HG03378 (cell line): ENCODE measurements at regions not wholly inside any gene's neighbourhood (a gene's known extent, or its start where the extent isn't known, plus 50 kb on each side); places are given as distances from the start of the nearest gene placed in this dataset.

Experiments used
- ATAC-seq: cut with Tn5 transposase; IDR thresholded peaks from one replicate; pipeline ENCODE4 v1.9.1; 2021; ENCODE audit warnings: mild to moderate bottlenecking, moderate library complexity; ENCODE audit not compliant: unreplicated experiment

- ATAC-seq = no peak
These were observed 319.0 kb downstream of the GLRX3 start for GRCh38 chr10:130455111-130455695.

GRCh38 chr10:130455791-130456190 lies 319.6 kb downstream of the GLRX3 start:
- no peak for ATAC-seq

- no peak for ATAC-seq
These were observed 320.4 kb downstream of the GLRX3 start for GRCh38 chr10:130456616-130457015.

- ATAC-seq = no peak
These were observed 322.3 kb downstream of the GLRX3 start for GRCh38 chr10:130458509-130458908.

GRCh38 chr10:130459011-130459410 lies 322.8 kb downstream of the GLRX3 start:
- ATAC-seq = no peak

- ATAC-seq = no peak
These were observed 323.8 kb downstream of the GLRX3 start for GRCh38 chr10:130459851-130460490.

- ATAC-seq = no peak
These were observed 325.4 kb downstream of the GLRX3 start for GRCh38 chr10:130461631-130462030.

- ATAC-seq = no peak
These were observed 327.1 kb downstream of the GLRX3 start for GRCh38 chr10:130463104-130463875.

GRCh38 chr10:130463876-130464364 lies 327.7 kb downstream of the GLRX3 start:
- no peak for ATAC-seq

GRCh38 chr10:130464426-130464825 lies 328.2 kb downstream of the GLRX3 start:
- ATAC-seq = no peak

GRCh38 chr10:130466271-130466997 lies 330.2 kb downstream of the GLRX3 start:
- no peak for ATAC-seq

- ATAC-seq = no peak
These were observed 334.1 kb downstream of the GLRX3 start for GRCh38 chr10:130470286-130470685.

GRCh38 chr10:130470973-130471372 lies 334.8 kb downstream of the GLRX3 start:
- no peak for ATAC-seq

GRCh38 chr10:130471486-130471885 lies 335.3 kb downstream of the GLRX3 start:
- ATAC-seq = no peak

GRCh38 chr10:130472236-130472635 lies 336.0 kb downstream of the GLRX3 start:
- no peak for ATAC-seq

- no peak for ATAC-seq
These were observed 338.4 kb downstream of the GLRX3 start for GRCh38 chr10:130474591-130474990.

GRCh38 chr10:130477360-130477759 lies 341.2 kb downstream of the GLRX3 start:
- ATAC-seq = no peak

GRCh38 chr10:130479146-130479545 lies 343.0 kb downstream of the GLRX3 start:
- no peak for ATAC-seq

GRCh38 chr10:130479926-130480325 lies 343.7 kb downstream of the GLRX3 start:
- no peak for ATAC-seq

GRCh38 chr10:130480491-130480890 lies 344.3 kb downstream of the GLRX3 start:
- no peak for ATAC-seq
